SJSA1 (cell line): ENCODE measurements at regions not wholly inside any gene's neighbourhood (a gene's known extent, or its start where the extent isn't known, plus 50 kb on each side); places are given as distances from the start of the nearest gene placed in this dataset.

Experiments used
- DNase-seq, 2 experiments: peaks; one replicate each; pipeline ENCODE4 v3.0.0-alpha.2; 2015 to 2020; ENCODE audit warnings: low spot score in 2 of 2, low read depth in 1 of 2
- H3K27ac ChIP-seq: fragments of 250-450 bp; sonication (Bioruptor Pico); 2 replicates; pipeline ENCODE4 v1.5.1; 2020; ENCODE audit warnings: mild to moderate bottlenecking, moderate library complexity
- H3K27me3 ChIP-seq: fragments of 250-450 bp; sonication (Bioruptor Pico); replicated peaks from 2 replicates; pipeline ENCODE4 v1.5.1; 2020; ENCODE audit warnings: mild to moderate bottlenecking, moderate library complexity
- H3K36me3 ChIP-seq: fragments of 250-450 bp; sonication (Bioruptor Pico); 2 replicates; pipeline ENCODE4 v1.5.1; 2020; ENCODE audit warnings: mild to moderate bottlenecking
- H3K4me1 ChIP-seq: fragments of 250-450 bp; sonication (Bioruptor Pico); replicated peaks from 2 replicates; pipeline ENCODE4 v1.6.1; 2021; ENCODE audit warnings: mild to moderate bottlenecking
- H3K4me3 ChIP-seq: fragments of 250-450 bp; sonication (Bioruptor Pico); 2 replicates; pipeline ENCODE4 v1.5.1; 2020; ENCODE audit warnings: mild to moderate bottlenecking
- H3K9me3 ChIP-seq: fragments of 250-450 bp; sonication (Bioruptor Pico); replicated peaks from 2 replicates; pipeline ENCODE4 v1.5.1; 2020; ENCODE audit warnings: mild to moderate bottlenecking

GRCh38 chr22:22046370-22046769 is 63.8 kb upstream of the TOP3B start:
- Histone ChIP-seq H3K27ac (no peak overlapping the region), H3K9me3 (no peaks in the 10 kb centered on the region), H3K27me3 (peaks cover 36% of the 10 kb centered on the region), H3K4me3 (no peak overlapping the region), H3K4me1 (no peaks in the 10 kb centered on the region), H3K36me3 (no peaks in the 10 kb centered on the region)
- DNase-seq = no peak

- DNase-seq = no peak
- no peaks in the 10 kb centered on the region for H3K36me3 ChIP-seq
- no peak overlapping the region for H3K4me3 ChIP-seq
- peaks cover 38% of the 10 kb centered on the region for H3K27me3 ChIP-seq
- H3K27ac ChIP-seq = no peak overlapping the region
- no peaks in the 10 kb centered on the region for H3K9me3 ChIP-seq
- no peaks in the 10 kb centered on the region for H3K4me1 ChIP-seq
Measured at GRCh38 chr22:22045571-22046335, 63.2 kb upstream of the TOP3B start.

GRCh38 chr22:22044153-22044552 is 61.6 kb upstream of the TOP3B start:
- Histone ChIP-seq H3K27ac (no peak overlapping the region), H3K36me3 (no peaks in the 10 kb centered on the region), H3K4me1 (no peaks in the 10 kb centered on the region), H3K27me3 (peaks cover 38% of the 10 kb centered on the region), H3K4me3 (no peak overlapping the region), H3K9me3 (no peaks in the 10 kb centered on the region)
- no peak for DNase-seq

- no peak for DNase-seq
- Histone ChIP-seq H3K9me3 (no peaks in the 10 kb centered on the region), H3K4me1 (peaks cover 3% of the 10 kb centered on the region), H3K27ac (no peak overlapping the region), H3K36me3 (no peaks in the 10 kb centered on the region), H3K4me3 (no peak overlapping the region), H3K27me3 (peaks cover 34% of the 10 kb centered on the region)
Measured at GRCh38 chr22:22043296-22044078, 60.9 kb upstream of the TOP3B start.

- Histone ChIP-seq H3K4me1 (peaks cover 11% of the 10 kb centered on the region), H3K36me3 (no peaks in the 10 kb centered on the region), H3K27me3 (peaks cover 34% of the 10 kb centered on the region), H3K27ac (no peak overlapping the region), H3K9me3 (no peaks in the 10 kb centered on the region), H3K4me3 (no peak overlapping the region)
- DNase-seq = no peak
Measured at GRCh38 chr22:22042599-22043295, 60.2 kb upstream of the TOP3B start.

- Histone ChIP-seq H3K4me1 (peaks cover 18% of the 10 kb centered on the region), H3K27ac (no peak overlapping the region), H3K9me3 (no peaks in the 10 kb centered on the region), H3K36me3 (no peaks in the 10 kb centered on the region), H3K27me3 (peaks cover 27% of the 10 kb centered on the region), H3K4me3 (no peak overlapping the region)
- no peak for DNase-seq
Measured at GRCh38 chr22:22042009-22042408, 59.4 kb upstream of the TOP3B start.

- H3K9me3 ChIP-seq = no peaks in the 10 kb centered on the region
Measured at GRCh38 chr22:22040908-22041307, 58.3 kb upstream of the TOP3B start.

GRCh38 chr22:22040472-22040871 is 57.9 kb upstream of the TOP3B start:
- peaks cover 25% of the 10 kb centered on the region for H3K4me1 ChIP-seq
- no peak overlapping the region for H3K4me3 ChIP-seq
- no peak for DNase-seq
- H3K27me3 ChIP-seq = peaks cover 20% of the 10 kb centered on the region
- H3K9me3 ChIP-seq = no peaks in the 10 kb centered on the region
- no peaks in the 10 kb centered on the region for H3K36me3 ChIP-seq
- no peak overlapping the region for H3K27ac ChIP-seq

More at GRCh38 chr22:22040908-22041307, 58.3 kb upstream of the TOP3B start:
- no peak overlapping the region for H3K4me3 ChIP-seq
- H3K27ac ChIP-seq = no peak overlapping the region
- DNase-seq = no peak
- H3K36me3 ChIP-seq = no peaks in the 10 kb centered on the region
- peaks cover 25% of the 10 kb centered on the region for H3K4me1 ChIP-seq
- H3K27me3 ChIP-seq = peaks cover 20% of the 10 kb centered on the region

GRCh38 chr22:22039286-22040074 is 56.9 kb upstream of the TOP3B start:
- peaks cover 17% of the 10 kb centered on the region; the same call in 1 of the 2 replicates for H3K27me3 ChIP-seq
- H3K27ac ChIP-seq = no peak overlapping the region
- H3K4me1 ChIP-seq = peaks cover 25% of the 10 kb centered on the region

GRCh38 chr22:22038178-22038880 is 55.7 kb upstream of the TOP3B start:
- H3K27ac ChIP-seq = 0 out of 2 replicates have a peak overlapping the region, but pooled peaks have one; percentile 6
- H3K9me3 ChIP-seq = no peaks in the 10 kb centered on the region
- peaks cover 11% of the 10 kb centered on the region for H3K27me3 ChIP-seq
- no peak for DNase-seq
- H3K4me1 ChIP-seq = peaks cover 25% of the 10 kb centered on the region
- no peaks in the 10 kb centered on the region for H3K36me3 ChIP-seq
- no peak overlapping the region for H3K4me3 ChIP-seq

More at GRCh38 chr22:22039286-22040074, 56.9 kb upstream of the TOP3B start:
- Histone ChIP-seq H3K36me3 (no peaks in the 10 kb centered on the region), H3K9me3 (no peaks in the 10 kb centered on the region), H3K4me3 (no peak overlapping the region)
- DNase-seq = no peak

GRCh38 chr22:22037740-22038139 is 55.2 kb upstream of the TOP3B start:
- peak overlapping the region; percentile 6; the same call in 1 of the 2 replicates for H3K27ac ChIP-seq
- H3K27me3 ChIP-seq = peaks cover 8% of the 10 kb centered on the region
- DNase-seq = peak; percentile 63 to 67
- H3K4me1 ChIP-seq = peaks cover 25% of the 10 kb centered on the region
- H3K36me3 ChIP-seq = no peaks in the 10 kb centered on the region
- no peaks in the 10 kb centered on the region for H3K9me3 ChIP-seq
- no peak overlapping the region for H3K4me3 ChIP-seq

GRCh38 chr22:22037229-22037628 is 54.6 kb upstream of the TOP3B start:
- Histone ChIP-seq H3K4me1 (peaks cover 25% of the 10 kb centered on the region), H3K27me3 (peaks cover 8% of the 10 kb centered on the region), H3K27ac (peak overlapping the region; percentile 6; the same call in 1 of the 2 replicates), H3K9me3 (no peaks in the 10 kb centered on the region), H3K36me3 (no peaks in the 10 kb centered on the region), H3K4me3 (no peak overlapping the region)
- DNase-seq = peak in 1 of 2 experiments; percentile 9
